Common myeloid progenitor, CD34-positive (primary cell): ENCODE measurements at regions not wholly inside any gene's neighbourhood (a gene's known extent, or its start where the extent isn't known, plus 50 kb on each side); places are given as distances from the start of the nearest gene placed in this dataset.

ENCODE experiments used
- CTCF ChIA-PET: fragments of 350-600 bp; sonication (Branson Sonifier 250); formaldehyde crosslinking; loops from one replicate; lab custom pipeline; 2021; ENCODE audit warnings: antibody characterized with exemption; lab: Charles Lee
- POLR2A ChIA-PET: fragments of 350-600 bp; sonication (Branson Sonifier 250); formaldehyde crosslinking; loops from one replicate; lab custom pipeline; 2021; ENCODE audit warnings: antibody characterized with exemption; lab: Charles Lee
- DNase-seq, 3 donors: peaks; one replicate each; pipeline versions ENCODE4 v3.0.0 to v3.0.0-alpha.2; 2013
- H3K27ac ChIP-seq, 2 experiments: 1 replicate in 1 of 2; 2 replicates in 1 of 2; pipeline ENCODE4 v1.7.0; 2013; ENCODE audit warnings: inconsistent platforms in 2 of 2, low read length in 2 of 2, mild to moderate bottlenecking in 2 of 2, low read depth in 1 of 2, moderate library complexity in 1 of 2; ENCODE audit not compliant: severe bottlenecking in 2 of 2, insufficient read depth in 1 of 2, poor library complexity in 1 of 2
- H3K27me3 ChIP-seq, 5 experiments: replicated peaks in 2 of 5; 1 replicate in 3 of 5; 2 replicates in 2 of 5; pipeline versions ENCODE4 v1.6.1 to v1.7.0; 2013; ENCODE audit warnings: low read length in 4 of 5, mild to moderate bottlenecking in 2 of 5, moderate library complexity in 2 of 5, inconsistent platforms in 1 of 5; ENCODE audit not compliant: insufficient read depth in 5 of 5, control insufficient read depth in 4 of 5
- H3K36me3 ChIP-seq, 4 experiments: 1 replicate in 2 of 4; 2 replicates in 2 of 4; pipeline versions ENCODE4 v1.6.1 to v1.7.0; 2013; ENCODE audit warnings: low read length in 3 of 4, control low read depth in 1 of 4, mild to moderate bottlenecking in 1 of 4; ENCODE audit not compliant: control insufficient read depth in 4 of 4, insufficient read depth in 4 of 4
- H3K4me1 ChIP-seq, 4 experiments: 1 replicate in 3 of 4; 2 replicates in 1 of 4; pipeline versions ENCODE4 v1.6.1 to v1.7.1; 2013; ENCODE audit warnings: low read length in 3 of 4, mild to moderate bottlenecking in 3 of 4, control low read depth in 1 of 4, inconsistent platforms in 1 of 4, moderate library complexity in 1 of 4; ENCODE audit not compliant: control insufficient read depth in 4 of 4, insufficient read depth in 4 of 4; ENCODE audit errors: control extremely low read depth in 1 of 4
- H3K4me3 ChIP-seq, 7 experiments: 1 replicate in 4 of 7; 2 replicates in 3 of 7; pipeline versions ENCODE4 v1.5.1 to v1.7.0; 2013; ENCODE audit warnings: mild to moderate bottlenecking in 7 of 7, low read length in 6 of 7, moderate library complexity in 6 of 7, inconsistent platforms in 2 of 7, low read depth in 2 of 7, control low read depth in 1 of 7; ENCODE audit not compliant: insufficient read depth in 4 of 7, control insufficient read depth in 1 of 7; ENCODE audit errors: extremely low read depth in 1 of 7
- H3K9me3 ChIP-seq, 5 experiments: 1 replicate in 4 of 5; 2 replicates in 1 of 5; pipeline versions ENCODE4 v1.6.1 to v1.7.1; 2013; ENCODE audit warnings: low read length in 4 of 5, mild to moderate bottlenecking in 2 of 5, inconsistent platforms in 1 of 5, low read depth in 1 of 5, moderate library complexity in 1 of 5; ENCODE audit not compliant: control insufficient read depth in 4 of 5, insufficient read depth in 2 of 5; ENCODE audit errors: control extremely low read depth in 1 of 5
- WGBS: methylation state at CpG from one replicate; pipeline ENCODE4 v1.1.5; 2013; ENCODE audit not compliant: insufficient coverage; 5-methylcytosine and 5-hydroxymethylcytosine counted together

GRCh38 chr2:54360055-54360792 is 95.9 kb upstream of the SPTBN1 start:
- CTCF ChIA-PET, result interaction anchor here (1.8 kb wide), 1 partner anchor 27 kb away, joined by 4 read pairs; no protein-coding TSS in a partner anchor
- Histone ChIP-seq H3K4me3 (no peak overlapping the region), H3K36me3 (no peaks in the 10 kb centered on the region), H3K27ac (no peak overlapping the region), H3K27me3 (no peaks in the 10 kb centered on the region), H3K9me3 (peaks cover 0 to 10% (median 3%) of the 10 kb centered on the region in 5 experiments), H3K4me1 (no peaks in the 10 kb centered on the region)
- POLR2A ChIA-PET, result no interaction called here
- 90% methylated on average over 7 of the region's 8 CpGs for WGBS
- DNase-seq, result no peak

GRCh38 chr2:54364409-54364808 is 91.7 kb upstream of the SPTBN1 start:
- CTCF ChIA-PET, result no interaction called here
- WGBS, result no CpG with 5 or more reads among the region's 3 CpGs

GRCh38 chr2:54365661-54366060 is 90.5 kb upstream of the SPTBN1 start:
- Histone ChIP-seq H3K27ac (no peak overlapping the region), H3K4me3 (no peak overlapping the region), H3K27me3 (no peaks in the 10 kb centered on the region), H3K4me1 (no peaks in the 10 kb centered on the region), H3K9me3 (peaks cover 5 to 40% (median 14%) of the 10 kb centered on the region in 5 experiments), H3K36me3 (no peaks in the 10 kb centered on the region)
- WGBS, result no CpG with 5 or more reads among the region's 1 CpG
- CTCF ChIA-PET, result no interaction called here
- POLR2A ChIA-PET, result no interaction called here
- DNase-seq, result no peak

More at GRCh38 chr2:54364409-54364808, 91.7 kb upstream of the SPTBN1 start:
- H3K27ac ChIP-seq, result no peak overlapping the region
- H3K27me3 ChIP-seq, result no peaks in the 10 kb centered on the region
- no peak overlapping the region for H3K4me3 ChIP-seq
- DNase-seq, result no peak
- peaks cover 5 to 40% (median 14%) of the 10 kb centered on the region in 5 experiments for H3K9me3 ChIP-seq
- POLR2A ChIA-PET, result no interaction called here
- H3K36me3 ChIP-seq, result no peaks in the 10 kb centered on the region
- no peaks in the 10 kb centered on the region for H3K4me1 ChIP-seq

- ChIA-PET CTCF (interaction anchor here (1.4 kb wide), 1 partner anchor 12 kb away, joined by 3 read pairs; no protein-coding TSS in a partner anchor), POLR2A (no interaction called here)
- Histone ChIP-seq H3K4me3 (no peak overlapping the region), H3K27me3 (no peaks in the 10 kb centered on the region), H3K4me1 (no peaks in the 10 kb centered on the region), H3K9me3 (peaks cover 5 to 40% (median 14%) of the 10 kb centered on the region in 5 experiments), H3K36me3 (no peaks in the 10 kb centered on the region), H3K27ac (no peak overlapping the region)
- no peak for DNase-seq
- no CpG with 5 or more reads among the region's 3 CpGs for WGBS
These were observed 89.4 kb upstream of the SPTBN1 start for GRCh38 chr2:54366487-54367280.

- ChIA-PET POLR2A (no interaction called here), CTCF (no interaction called here)
- H3K4me3 ChIP-seq, result no peak overlapping the region
- no peaks in the 10 kb centered on the region for H3K4me1 ChIP-seq
- H3K27ac ChIP-seq, result no peak overlapping the region
- peaks cover 2 to 27% (median 11%) of the 10 kb centered on the region in 5 experiments for H3K9me3 ChIP-seq
- no peak for DNase-seq
- no peaks in the 10 kb centered on the region for H3K27me3 ChIP-seq
- 85% methylated on average over 5 of the region's 7 CpGs for WGBS
- no peaks in the 10 kb centered on the region for H3K36me3 ChIP-seq
These were observed 85.6 kb upstream of the SPTBN1 start for GRCh38 chr2:54370405-54371104.

- Histone ChIP-seq H3K4me1 (no peaks in the 10 kb centered on the region), H3K9me3 (peaks cover 2 to 19% (median 11%) of the 10 kb centered on the region in 5 experiments), H3K27me3 (peaks cover 0 to 1% (median 0%) of the 10 kb centered on the region in 5 experiments), H3K36me3 (no peaks in the 10 kb centered on the region), H3K4me3 (no peak overlapping the region), H3K27ac (no peak overlapping the region)
- ChIA-PET CTCF (no interaction called here), POLR2A (no interaction called here)
- 100% methylated on average over 4 of the region's 7 CpGs for WGBS
- DNase-seq, result no peak
These were observed 84.6 kb upstream of the SPTBN1 start for GRCh38 chr2:54371460-54372065.
